GM12875 (cell line): ENCODE measurements at regions not wholly inside any gene's neighbourhood (a gene's known extent, or its start where the extent isn't known, plus 50 kb on each side); places are given as distances from the start of the nearest gene placed in this dataset.
"Not testable (repeated sequence)": the region's sequence is repeated elsewhere in the genome, so short reads cannot be mapped to it uniquely, and the experiment has no call there.

Experiments used
- H3K4me3 ChIP-seq: one replicate; pipeline ENCODE4 v1.5.1; 2011; ENCODE audit warnings: low read depth, low read length, control low read depth
- TF ChIP-seq, protein P1 (sequence below): IDR thresholded peaks from 2 replicates; pipeline ENCODE4 v1.5.1; 2011; ENCODE audit warnings: low read depth, mild to moderate bottlenecking, control low read depth, inconsistent platforms, low read length, moderate library complexity, borderline replicate concordance; ENCODE audit not compliant: insufficient read depth

DNA sequence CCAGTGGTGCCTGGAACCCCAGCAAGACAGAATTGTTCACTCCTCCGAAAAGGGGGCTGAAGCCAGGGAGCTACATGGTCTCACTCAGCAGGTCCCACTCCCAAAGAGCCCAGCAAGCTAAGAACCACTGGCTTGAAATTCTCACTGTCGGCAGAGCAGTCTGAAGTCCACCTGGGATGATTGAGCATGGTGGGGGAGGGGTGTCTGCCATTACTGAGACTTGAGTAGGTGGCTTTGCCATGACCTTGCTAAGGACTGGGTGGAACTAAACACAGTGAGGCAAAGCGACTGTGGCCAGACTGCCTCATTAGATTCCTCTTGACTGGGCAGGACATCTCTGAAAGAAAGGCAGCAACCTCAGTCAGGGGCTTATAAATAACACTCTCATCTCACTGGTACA, 122.6 kb upstream of the ZC4H2 start:
- no peak overlapping the region for H3K4me3 ChIP-seq
- TF ChIP-seq, protein P1, sequence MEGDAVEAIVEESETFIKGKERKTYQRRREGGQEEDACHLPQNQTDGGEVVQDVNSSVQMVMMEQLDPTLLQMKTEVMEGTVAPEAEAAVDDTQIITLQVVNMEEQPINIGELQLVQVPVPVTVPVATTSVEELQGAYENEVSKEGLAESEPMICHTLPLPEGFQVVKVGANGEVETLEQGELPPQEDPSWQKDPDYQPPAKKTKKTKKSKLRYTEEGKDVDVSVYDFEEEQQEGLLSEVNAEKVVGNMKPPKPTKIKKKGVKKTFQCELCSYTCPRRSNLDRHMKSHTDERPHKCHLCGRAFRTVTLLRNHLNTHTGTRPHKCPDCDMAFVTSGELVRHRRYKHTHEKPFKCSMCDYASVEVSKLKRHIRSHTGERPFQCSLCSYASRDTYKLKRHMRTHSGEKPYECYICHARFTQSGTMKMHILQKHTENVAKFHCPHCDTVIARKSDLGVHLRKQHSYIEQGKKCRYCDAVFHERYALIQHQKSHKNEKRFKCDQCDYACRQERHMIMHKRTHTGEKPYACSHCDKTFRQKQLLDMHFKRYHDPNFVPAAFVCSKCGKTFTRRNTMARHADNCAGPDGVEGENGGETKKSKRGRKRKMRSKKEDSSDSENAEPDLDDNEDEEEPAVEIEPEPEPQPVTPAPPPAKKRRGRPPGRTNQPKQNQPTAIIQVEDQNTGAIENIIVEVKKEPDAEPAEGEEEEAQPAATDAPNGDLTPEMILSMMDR = no peak

DNA sequence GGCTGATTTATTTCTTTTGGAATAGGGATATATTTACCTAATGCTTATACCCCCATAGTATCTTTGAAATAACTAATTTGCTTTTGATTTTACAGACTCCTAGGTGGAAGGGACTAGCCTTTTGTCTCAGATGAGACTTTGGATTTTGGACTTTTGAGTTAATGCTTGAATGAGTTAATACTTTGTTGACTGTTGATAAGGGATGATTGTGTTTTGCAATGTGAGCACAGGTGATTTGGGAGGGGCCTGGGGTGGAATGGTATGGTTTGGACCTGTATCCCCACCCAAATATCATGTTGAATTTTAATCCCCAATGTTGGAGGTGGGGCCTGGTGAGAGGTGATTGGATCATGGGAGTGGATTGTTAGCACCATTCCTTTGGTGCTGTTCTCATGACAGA, 117.4 kb upstream of the ZC4H2 start:
- TF ChIP-seq, protein P1 = no peak
- no peak overlapping the region for H3K4me3 ChIP-seq

DNA sequence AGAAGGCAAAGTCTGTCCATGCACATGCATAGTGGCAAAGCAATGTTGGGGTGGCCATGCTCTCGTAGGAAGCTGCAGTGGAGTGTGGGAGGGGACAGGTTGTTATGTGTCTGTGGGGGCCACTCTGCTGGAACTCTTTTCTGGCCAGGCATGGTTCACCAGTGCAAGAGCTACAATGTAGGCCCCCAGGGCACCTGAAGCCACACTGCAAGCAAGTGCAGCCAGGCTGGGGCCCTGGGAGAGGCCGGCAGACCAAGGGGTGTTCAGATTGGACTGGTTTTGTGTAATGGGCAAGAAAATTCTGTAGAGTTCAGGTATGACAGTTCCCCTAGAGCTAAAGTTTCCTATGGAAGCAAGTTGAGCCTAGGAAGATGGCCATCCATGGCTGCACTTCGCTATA, 97.0 kb upstream of the ZC4H2 start:
- H3K4me3 ChIP-seq = no peak overlapping the region
- TF ChIP-seq, protein P1 = no peak

DNA sequence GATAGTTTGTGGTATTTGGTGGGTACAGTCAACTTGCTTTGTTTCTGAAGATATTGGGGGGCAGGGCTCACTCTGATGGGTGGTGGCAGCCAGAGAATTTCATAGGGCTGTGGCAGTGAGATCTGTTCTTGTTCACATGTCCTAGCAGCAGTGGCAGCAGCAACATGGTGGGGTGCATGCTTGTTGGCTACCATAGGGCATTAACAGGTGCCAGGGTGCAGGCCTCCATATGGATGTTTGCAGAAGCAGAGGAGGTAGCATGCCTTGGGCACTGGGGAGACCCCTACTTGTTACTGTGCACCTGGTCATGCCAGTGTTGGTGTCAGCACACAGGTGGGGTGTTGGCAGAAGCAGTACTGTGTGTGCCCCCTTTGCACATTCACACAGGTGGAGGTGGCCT, 96.3 kb upstream of the ZC4H2 start:
- TF ChIP-seq, protein P1 = no peak
- no peak overlapping the region for H3K4me3 ChIP-seq

DNA sequence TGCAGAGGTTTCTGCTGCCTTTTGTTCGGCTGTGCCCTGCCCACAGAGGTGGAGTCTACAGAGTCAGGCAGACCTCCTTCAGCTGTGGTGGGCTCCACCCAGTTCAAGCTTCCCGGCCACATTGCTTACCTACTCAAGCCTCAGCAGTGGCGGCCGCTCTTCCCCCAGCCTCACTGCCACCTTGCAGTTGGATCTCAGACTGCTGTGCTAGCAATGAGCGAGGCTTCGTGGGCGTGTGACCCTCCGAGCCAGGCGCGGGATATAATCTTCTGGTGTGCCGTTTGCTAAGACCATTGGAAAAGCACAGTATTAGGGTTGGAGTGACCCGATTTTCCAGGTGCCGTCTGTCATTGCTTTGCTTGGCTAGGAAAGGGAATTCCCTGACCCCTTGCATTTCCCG, 82.4 kb upstream of the ZC4H2 start:
- not testable (repeated sequence) for H3K4me3 ChIP-seq

DNA sequence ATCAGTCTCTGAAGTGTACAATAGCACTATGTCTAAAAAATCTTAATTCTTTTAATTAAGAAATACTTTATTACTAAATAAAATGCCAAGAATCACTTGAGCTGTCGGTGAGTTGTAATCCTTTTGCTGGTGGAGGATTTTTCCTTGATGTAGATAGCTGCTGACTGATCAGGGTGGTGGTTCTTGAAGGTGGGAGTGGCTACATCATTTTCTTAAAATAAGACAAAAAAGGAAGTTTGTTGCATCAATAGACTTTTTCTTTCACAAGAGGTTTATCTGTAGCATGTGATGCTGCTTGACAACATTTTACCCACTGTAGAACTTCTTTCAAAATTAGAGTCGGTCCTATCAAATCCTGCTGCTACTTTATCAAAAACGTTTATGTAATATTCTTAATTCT, 68.8 kb upstream of the ZC4H2 start:
- TF ChIP-seq, protein P1 = no peak
- H3K4me3 ChIP-seq = no peak overlapping the region

DNA sequence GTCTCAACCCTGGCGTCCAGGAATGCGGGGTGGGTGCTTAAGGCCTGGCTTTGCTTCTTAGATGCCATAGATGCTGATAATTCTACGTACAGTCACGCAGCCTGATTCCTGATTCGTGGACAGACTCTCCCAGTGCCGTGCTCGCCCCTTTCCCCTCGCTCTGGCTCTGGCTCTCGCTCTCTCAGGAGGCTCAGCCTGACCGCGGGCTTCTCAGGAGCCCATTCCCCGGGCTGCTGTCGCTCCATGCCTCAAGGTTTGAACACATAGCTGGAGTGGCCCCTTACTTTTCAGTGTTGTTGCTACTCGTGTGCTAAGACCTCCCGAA, 59.2 kb upstream of the ZC4H2 start:
- H3K4me3 ChIP-seq = no peak overlapping the region
- TF ChIP-seq, protein P1 = no peak

DNA sequence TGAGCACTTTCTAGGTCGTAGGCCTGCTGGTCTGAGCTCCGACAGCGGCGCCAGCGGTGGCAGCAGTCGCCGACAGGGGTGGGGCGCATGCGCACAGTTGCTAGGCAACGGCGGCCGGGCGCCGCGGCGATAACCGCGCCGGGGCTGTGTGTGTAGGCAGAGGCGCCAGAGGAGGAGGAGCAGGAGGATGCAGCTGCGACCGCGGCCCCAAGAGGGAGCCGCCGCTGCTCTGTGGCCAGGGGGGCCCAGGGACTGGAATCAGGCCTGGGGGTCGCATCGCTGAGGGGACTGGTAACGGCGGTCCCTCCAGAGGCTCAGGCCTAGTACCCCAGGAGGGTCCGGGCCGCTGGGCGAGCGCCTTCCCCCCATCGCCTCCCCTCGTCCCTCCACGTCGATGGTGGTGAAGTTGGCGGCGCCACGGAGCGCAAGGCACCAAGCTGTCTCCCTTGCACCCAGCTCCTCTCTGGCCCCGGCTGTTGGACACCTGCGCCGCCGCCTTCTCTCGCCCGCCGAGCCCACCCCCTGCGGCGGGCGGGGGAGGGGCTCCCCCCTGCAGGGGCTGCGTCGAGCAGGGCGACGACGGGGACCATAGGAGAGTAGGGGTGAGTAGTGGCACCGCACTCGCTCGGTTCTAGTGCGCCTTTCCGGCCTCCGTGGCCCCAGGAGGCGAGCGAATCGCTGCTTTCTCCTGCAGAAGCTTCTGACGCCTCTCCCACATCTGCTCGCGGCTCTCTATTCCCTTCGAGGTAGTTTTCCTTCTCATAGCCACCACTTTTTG, 58.6 kb upstream of the ZC4H2 start, which contains the start of gene ZC3H12B:
ZC3H12B (plus strand) TSS at position 159 of the 778 bp plus-strand sequence.
- H3K4me3 ChIP-seq = peak within 1 kb of the TSS; percentile 35
- TF ChIP-seq, protein P1 = peak; percentile 41; the same call in 1 of the 2 replicates
